Mononuclear cell (primary cell): ENCODE measurements at regions not wholly inside any gene's neighbourhood (a gene's known extent, or its start where the extent isn't known, plus 50 kb on each side); places are given as distances from the start of the nearest gene placed in this dataset.

Experiments
- H3K27me3 ChIP-seq: 2 replicates; pipeline ENCODE4 v1.6.0; 2011; ENCODE audit warnings: low read length, control low read depth; ENCODE audit not compliant: insufficient read depth
- H3K4me1 ChIP-seq: 2 replicates; pipeline ENCODE4 v1.5.1; 2011; ENCODE audit warnings: mild to moderate bottlenecking, low read length, control low read depth; ENCODE audit not compliant: insufficient read depth
- H3K4me3 ChIP-seq: 2 replicates; pipeline ENCODE4 v1.5.1; 2011; ENCODE audit warnings: mild to moderate bottlenecking, low read length, moderate library complexity
- H3K9me3 ChIP-seq: 2 replicates; pipeline ENCODE4 v1.5.1; 2011; ENCODE audit warnings: low read depth, mild to moderate bottlenecking, control low read depth, low read length

DNA sequence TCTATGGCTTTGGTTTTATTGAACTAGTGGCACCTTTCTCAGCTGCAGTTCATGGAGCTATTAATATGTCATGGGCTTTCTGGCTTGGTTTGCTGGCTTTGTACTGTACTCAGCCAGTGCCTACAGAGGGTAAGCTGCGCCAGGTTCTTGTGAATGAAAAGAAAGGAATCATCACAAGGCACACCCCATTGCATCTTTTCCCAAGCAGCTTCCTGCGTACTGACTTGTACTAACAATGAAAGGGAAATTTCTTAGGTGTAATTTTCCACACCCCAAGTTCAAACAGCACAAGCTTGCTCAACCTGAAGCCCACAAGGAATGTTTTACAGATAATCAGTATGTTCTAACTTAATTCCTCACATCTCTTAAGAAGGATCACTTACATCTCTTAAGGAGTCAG, 78.0 kb upstream of the TNFSF18 start:
- Histone ChIP-seq H3K4me3 (no peak overlapping the region), H3K27me3 (no peaks in the 10 kb centered on the region), H3K4me1 (peaks cover under 1% of the 10 kb centered on the region), H3K9me3 (no peaks in the 10 kb centered on the region)

DNA sequence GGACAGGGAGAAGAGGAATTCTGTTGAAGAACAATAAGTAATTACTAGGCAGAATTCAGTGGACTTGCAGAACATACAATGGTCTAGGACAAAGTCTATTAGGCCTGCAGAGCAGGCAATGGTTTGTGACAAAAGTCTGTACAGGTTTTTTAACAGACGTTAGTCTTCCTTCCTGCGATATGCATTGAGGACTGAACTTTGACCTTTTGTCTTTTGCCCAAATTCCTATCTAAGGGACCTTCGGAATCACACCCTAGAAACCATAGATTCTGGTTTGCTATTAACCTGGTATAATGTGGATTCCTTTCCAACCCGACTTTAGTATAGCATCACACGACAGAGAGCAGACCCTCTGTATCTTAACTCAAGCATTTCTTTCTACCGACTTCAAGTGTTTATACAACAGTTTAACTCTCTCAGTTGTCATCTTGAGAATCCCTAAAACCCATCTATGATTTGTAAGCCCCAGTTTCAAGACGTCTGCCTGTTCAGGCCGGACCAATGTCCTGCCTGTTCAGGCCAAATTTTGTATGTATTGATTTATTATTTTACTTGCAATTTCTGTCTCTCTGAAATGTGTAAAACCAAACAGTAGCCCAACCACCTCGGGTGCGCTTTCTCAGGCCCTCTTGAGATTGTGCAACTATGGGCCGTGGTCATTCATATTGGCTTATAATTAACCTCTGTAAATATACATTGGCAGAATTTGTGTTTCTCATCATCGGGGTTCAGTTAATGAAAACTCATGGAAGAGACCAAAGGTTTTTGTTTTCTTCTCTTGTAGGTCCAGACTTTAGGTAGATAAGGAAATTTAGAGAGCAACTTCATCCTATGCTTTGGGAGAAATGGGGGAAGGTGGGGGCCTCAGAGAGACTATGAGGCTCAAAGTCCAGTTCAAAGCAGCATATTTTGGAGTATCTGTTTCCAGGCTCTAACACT, 76.9 kb upstream of the TNFSF18 start:
- no peaks in the 10 kb centered on the region for H3K27me3 ChIP-seq
- peaks cover 11% of the 10 kb centered on the region for H3K4me1 ChIP-seq
- no peaks in the 10 kb centered on the region for H3K9me3 ChIP-seq
- no peak overlapping the region for H3K4me3 ChIP-seq

DNA sequence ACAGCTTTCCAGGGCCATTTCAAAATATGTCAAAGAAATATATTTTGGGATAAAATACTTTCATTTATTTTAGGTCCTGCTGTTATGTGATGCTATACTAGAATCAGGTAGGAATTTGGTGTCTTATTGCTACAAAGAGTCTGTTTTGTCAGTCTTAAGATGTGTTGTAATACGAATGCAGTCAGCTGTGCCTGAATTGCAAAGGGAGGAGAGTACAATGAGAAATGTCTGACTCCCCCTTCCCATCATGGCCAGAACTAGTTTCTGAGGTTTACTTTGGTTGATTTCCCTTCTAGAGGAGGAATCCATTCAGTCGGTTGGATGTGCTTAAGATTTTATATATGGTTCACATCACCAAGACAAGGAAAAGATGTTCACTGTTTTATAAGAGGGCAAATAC, 75.7 kb upstream of the TNFSF18 start:
- Histone ChIP-seq H3K4me3 (no peak overlapping the region), H3K4me1 (peaks cover 14% of the 10 kb centered on the region), H3K27me3 (no peaks in the 10 kb centered on the region), H3K9me3 (no peaks in the 10 kb centered on the region)

DNA sequence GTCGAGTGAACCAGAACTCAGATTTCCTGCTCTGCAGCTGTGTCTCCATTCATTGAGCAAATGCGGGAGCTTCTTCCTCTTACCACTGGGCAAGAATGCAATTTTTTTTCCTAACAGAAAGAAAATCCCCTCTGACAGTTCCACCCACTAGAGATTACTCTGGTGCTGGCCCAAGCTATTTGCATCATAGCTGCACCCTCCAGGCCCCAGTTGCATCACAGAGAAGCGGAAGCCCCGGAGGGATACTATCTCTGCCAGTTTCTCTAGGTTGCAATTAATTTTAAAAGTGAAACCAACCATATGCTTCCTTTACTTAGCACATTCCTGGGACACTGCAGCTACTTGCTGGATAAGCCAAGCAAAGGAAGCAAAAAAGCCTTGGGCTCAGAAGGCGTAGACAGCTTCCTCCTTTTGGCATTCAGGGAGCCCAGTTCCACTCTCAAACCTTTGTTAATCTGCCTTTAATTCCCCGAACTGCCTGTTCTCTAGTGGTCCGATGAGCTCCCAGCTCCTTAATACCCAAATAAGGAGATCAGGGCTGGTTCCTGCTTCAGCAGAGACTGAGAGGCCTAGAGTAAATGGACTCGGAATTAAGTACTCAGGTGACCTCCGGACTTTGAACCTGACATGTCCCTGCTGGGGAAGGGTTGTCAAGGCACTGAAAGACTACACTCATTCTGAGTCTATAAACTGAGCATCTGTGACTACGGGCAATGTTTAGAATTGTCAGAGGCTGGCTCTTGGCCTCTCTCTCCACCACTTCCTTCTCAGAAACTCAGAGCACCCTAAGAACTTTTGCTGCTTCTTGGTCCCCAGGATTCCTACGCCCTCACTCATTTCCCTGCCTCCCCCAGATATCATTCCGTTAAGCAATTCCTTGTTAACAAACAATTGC, 72.5 kb upstream of the TNFSF18 start:
- Histone ChIP-seq H3K27me3 (no peaks in the 10 kb centered on the region), H3K9me3 (no peaks in the 10 kb centered on the region), H3K4me1 (peaks cover 17% of the 10 kb centered on the region), H3K4me3 (peak overlapping the region; percentile 21)

DNA sequence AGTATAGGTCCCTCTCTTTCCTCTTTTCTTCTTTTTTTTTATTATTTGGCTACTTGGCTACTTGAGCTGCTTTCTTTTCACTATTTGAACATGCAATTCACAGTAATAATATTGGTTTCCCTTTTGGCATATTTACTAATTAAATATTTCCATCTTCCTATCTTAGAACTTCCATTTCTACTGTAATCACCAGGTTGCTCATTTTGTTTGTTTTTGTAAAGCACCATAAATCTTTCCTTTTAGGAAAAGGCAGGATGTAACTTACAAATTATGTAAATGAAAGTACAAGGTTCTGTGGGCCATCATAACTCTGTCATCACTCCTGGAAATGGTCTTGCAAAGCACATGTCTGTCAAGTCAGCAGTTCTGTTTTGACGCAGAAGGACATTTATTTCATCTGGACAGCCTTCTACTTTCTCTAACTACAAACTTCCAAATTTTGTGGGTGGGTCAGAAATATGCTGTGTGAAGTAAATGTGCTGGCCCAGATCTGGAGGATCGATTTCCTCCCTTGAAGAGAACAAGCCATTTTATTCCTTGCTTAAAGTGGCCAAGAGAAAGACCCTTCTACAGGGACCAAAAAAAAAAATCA, 71.7 kb upstream of the TNFSF18 start:
- Histone ChIP-seq H3K27me3 (no peaks in the 10 kb centered on the region), H3K9me3 (no peaks in the 10 kb centered on the region), H3K4me1 (peaks cover 23% of the 10 kb centered on the region), H3K4me3 (no peak overlapping the region)

DNA sequence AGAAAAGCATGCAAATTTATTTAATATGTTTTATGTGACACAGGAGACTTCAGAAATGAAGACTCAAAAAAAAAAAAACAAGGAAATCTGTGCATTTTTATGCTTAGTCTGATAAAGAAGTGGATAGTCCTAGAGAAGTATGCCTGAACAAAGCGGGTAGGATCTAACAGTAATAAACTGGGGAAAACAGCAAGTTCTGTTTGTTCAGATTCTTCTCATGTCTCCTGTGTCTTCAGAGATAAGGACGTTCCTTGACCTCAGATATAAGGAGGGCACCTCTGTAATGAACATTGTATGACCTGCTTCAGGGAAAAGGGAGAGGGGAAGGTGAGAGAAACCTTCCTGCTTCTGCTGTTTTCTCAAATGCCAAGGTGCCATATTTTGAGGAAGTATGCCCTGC, 67.7 kb upstream of the TNFSF18 start:
- Histone ChIP-seq H3K4me1 (peaks cover 35% of the 10 kb centered on the region), H3K9me3 (no peaks in the 10 kb centered on the region), H3K4me3 (no peak overlapping the region), H3K27me3 (no peaks in the 10 kb centered on the region)

DNA sequence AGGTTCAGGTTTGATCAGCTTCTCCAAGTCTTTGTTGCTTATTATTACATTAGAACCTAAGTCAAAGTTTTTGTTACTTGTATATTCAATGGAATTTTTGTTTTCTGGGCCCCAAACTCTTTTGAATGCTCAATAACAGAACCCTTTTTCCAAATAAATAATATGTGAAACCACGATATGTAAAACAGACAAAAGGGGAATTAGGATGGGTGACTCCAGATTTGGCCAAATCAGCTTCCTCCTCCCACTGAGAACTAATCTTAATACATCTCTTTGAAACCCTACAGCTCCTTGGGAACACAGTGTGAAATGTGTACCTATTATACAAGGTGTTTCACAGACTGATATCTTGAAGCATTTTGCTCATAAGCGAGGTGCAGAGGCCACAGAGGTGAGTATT, 67.0 kb upstream of the TNFSF18 start:
- H3K4me1 ChIP-seq, result peaks cover 31% of the 10 kb centered on the region
- no peak overlapping the region for H3K4me3 ChIP-seq
- no peaks in the 10 kb centered on the region for H3K27me3 ChIP-seq
- no peaks in the 10 kb centered on the region for H3K9me3 ChIP-seq

DNA sequence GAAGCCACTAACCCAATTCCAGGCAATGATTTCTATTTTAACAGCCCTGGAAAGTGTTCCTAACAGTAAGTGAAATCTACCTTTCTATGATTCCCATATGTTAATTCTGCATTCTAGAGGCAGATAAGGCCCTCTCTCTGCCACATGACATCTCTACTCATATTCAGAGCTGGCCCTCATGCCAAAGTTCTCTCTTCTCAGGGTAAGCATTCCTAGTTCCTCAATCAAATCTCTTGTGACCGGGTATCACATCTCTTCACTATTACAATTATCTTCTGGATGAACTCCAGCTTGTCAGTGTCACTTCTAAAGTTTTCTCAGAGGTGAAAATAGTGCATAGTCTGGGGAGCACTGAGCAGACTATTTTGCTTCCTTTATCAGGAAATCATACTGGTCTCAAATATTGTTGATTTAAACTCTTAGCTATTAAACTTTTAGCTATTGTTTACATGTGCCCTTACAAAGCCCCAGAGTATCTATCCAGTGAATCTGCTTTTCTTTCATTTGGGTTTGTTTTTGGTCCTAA, 66.4 kb upstream of the TNFSF18 start:
- Histone ChIP-seq H3K4me3 (no peak overlapping the region), H3K27me3 (no peaks in the 10 kb centered on the region), H3K9me3 (no peaks in the 10 kb centered on the region), H3K4me1 (peaks cover 30% of the 10 kb centered on the region)

DNA sequence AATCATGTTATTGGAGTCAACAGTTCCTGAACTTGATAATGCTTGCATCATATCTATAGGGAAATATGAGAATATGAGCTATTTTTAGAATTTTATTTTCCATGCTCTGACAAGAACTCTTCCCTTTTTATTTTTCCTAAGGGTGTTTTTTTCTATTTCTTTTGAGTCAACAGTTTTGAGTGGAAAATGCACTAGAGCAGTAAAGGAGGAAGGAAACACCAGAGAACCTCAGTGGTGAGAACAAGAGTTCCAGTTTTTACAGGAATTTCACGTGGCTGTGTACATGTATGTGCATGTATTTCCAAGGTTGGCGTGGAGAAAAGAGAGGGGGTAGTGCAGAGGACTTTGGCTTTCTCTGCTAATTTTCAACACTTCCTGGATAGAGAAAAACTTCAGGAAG, 63.6 kb upstream of the TNFSF18 start:
- Histone ChIP-seq H3K4me1 (peaks cover 38% of the 10 kb centered on the region), H3K9me3 (no peaks in the 10 kb centered on the region), H3K4me3 (no peak overlapping the region), H3K27me3 (no peaks in the 10 kb centered on the region)

DNA sequence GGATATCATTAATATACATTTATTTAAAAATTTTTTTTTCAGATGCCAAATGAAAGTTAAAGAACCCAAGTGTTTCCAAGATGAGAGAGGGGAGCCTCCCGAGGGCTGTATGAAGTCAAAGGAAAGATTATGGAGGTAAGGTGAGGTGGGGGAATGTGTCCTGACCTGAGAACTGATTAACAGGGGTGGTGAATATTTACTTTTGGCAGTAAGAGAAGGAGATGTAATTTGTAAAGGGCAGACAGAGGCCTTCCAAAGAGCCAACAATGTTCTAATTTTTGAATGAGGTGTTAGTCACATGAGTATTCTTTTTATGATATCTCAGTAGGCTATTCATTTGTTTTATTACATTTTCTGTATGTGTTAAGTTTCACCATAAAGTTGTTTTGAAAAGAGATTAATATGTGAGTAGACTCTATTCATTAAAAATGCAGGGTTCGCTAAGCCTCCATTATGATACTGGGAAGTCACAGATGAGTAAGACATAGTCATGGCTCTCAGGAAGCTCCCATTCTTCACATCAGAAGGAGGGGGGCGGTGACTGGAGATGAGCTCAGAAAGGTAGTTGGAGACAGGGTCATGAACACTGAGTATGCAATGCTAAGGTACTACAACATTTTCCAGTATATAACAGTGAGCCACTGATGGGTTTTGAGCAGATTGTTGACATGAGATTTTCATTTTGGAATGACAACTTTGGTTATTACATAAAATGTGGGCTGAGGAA, 62.4 kb upstream of the TNFSF18 start:
- no peak overlapping the region for H3K4me3 ChIP-seq
- peaks cover 8% of the 10 kb centered on the region for H3K9me3 ChIP-seq
- peaks cover 35% of the 10 kb centered on the region for H3K4me1 ChIP-seq
- H3K27me3 ChIP-seq, result no peaks in the 10 kb centered on the region

DNA sequence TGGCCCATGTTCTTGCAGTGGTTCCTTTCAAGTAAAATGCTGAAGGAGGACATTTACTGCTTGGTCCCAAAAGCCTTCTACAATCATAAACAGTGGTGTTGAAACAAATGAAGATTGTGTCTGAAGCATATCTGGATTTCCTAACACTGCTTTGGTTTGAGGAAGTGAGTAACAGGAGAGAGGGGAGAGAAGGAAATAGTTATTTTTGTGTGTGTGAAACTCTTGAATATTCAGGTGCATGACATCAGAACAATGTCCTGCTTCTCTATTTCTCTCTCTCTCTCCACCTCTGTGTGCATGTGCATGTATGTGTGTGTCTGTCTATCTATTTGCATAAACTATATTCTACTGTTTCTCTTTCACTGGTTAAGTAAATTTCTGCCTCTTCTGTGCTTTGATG, 61.4 kb upstream of the TNFSF18 start:
- H3K27me3 ChIP-seq, result no peaks in the 10 kb centered on the region
- H3K4me1 ChIP-seq, result peaks cover 26% of the 10 kb centered on the region
- peaks cover 17% of the 10 kb centered on the region for H3K9me3 ChIP-seq
- no peak overlapping the region for H3K4me3 ChIP-seq

DNA sequence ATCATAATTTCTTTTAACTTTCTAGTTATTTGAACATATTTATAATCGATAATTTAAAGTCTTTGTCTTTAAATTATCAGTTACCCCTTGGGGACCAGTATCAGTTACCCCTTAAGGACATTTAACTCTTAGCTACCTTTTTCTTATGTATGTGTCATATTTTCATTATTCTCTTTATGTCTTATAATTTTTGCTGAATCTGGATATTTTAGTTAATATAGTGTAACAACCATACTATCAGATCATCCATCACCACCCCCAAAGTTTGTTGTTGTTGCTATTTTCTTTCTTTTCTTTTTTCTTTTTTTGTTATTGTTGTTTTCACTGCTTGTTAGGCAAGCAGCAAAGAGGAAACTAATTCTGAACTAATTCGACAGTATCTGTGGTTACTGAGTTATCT, 57.0 kb upstream of the TNFSF18 start:
- Histone ChIP-seq H3K4me3 (no peak overlapping the region), H3K9me3 (peaks cover 17% of the 10 kb centered on the region), H3K4me1 (peaks cover 10% of the 10 kb centered on the region), H3K27me3 (no peaks in the 10 kb centered on the region)

DNA sequence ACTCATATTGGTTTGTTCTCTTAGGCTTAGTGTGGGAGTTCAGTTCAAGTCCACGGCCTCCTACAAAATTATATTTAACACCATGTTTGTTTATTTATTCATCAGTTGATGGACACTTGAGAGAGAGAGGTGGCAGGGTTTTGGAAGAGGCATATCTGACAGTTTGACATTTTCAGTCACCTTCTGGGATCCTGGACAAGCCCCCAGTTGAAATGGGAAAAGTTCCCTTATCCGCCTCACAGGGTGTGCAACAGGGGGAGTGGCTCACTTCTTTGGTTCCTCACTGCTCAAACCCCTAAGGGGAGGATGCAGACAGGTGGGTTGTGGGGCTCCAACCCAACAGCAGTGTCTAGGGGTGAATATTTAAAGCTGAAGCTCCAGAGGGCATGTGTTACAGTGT, 52.3 kb upstream of the TNFSF18 start:
- Histone ChIP-seq H3K27me3 (no peaks in the 10 kb centered on the region), H3K4me3 (no peak overlapping the region), H3K9me3 (peaks cover 7% of the 10 kb centered on the region), H3K4me1 (no peaks in the 10 kb centered on the region)

DNA sequence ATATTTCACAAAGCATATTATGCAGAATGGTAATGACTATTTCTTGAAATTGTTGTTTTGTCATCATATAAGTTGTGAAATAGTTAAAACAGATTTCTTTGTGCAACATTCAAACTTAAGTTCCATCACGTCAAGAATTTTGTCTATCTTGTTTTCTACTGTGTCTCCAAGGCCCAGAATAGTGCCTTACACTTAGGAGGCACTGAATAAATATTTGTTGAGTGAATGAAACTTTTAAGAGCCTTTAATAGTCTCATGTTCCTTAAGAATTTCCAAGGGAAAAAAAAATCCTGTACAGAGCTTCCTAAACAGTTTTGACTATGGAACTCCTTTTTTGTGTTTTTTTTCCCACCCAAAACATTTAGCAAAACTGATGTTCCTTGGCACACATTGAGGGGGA, 50.8 kb upstream of the TNFSF18 start:
- Histone ChIP-seq H3K27me3 (no peaks in the 10 kb centered on the region), H3K4me1 (no peaks in the 10 kb centered on the region), H3K9me3 (no peaks in the 10 kb centered on the region), H3K4me3 (no peak overlapping the region)
